NCI-H1694 treated with DMSO at 0.1 percent for 48 hours (cell line): ENCODE measurements at regions not wholly inside any gene's neighbourhood (a gene's known extent, or its start where the extent isn't known, plus 50 kb on each side); places are given as distances from the start of the nearest gene placed in this dataset.
"Not testable (repeated sequence)": the region's sequence is repeated elsewhere in the genome, so short reads cannot be mapped to it uniquely, and the experiment has no call there.

Experiments used
- DNase-seq: peaks from one replicate; lab custom pipeline; 2025; lab: John Stamatoyannopoulos, UW

GRCh38 chr12:131615326-131616042 lies 95.4 kb upstream of the SFSWAP start:
- DNase-seq: no peak

GRCh38 chr12:131616043-131616700 lies 94.7 kb upstream of the SFSWAP start:
- DNase-seq: no peak

- no peak for DNase-seq
These were observed 94.2 kb upstream of the SFSWAP start for GRCh38 chr12:131616738-131617137.

- DNase-seq: no peak
These were observed 93.7 kb upstream of the SFSWAP start for GRCh38 chr12:131617179-131617578.

- DNase-seq: no peak
These were observed 93.1 kb upstream of the SFSWAP start for GRCh38 chr12:131617596-131618302.

GRCh38 chr12:131618303-131618658 lies 92.6 kb upstream of the SFSWAP start:
- no peak for DNase-seq

GRCh38 chr12:131618701-131619100 lies 92.2 kb upstream of the SFSWAP start:
- no peak for DNase-seq

GRCh38 chr12:131619106-131619642 lies 91.7 kb upstream of the SFSWAP start:
- DNase-seq: no peak

GRCh38 chr12:131619736-131620506 lies 91.0 kb upstream of the SFSWAP start:
- DNase-seq: no peak

GRCh38 chr12:131620520-131620919 lies 90.4 kb upstream of the SFSWAP start:
- DNase-seq: no peak

GRCh38 chr12:131620946-131621681 lies 89.8 kb upstream of the SFSWAP start:
- DNase-seq: no peak

GRCh38 chr12:131621701-131622421 lies 89.0 kb upstream of the SFSWAP start:
- no peak for DNase-seq

- no peak for DNase-seq
These were observed 88.4 kb upstream of the SFSWAP start for GRCh38 chr12:131622422-131622955.

GRCh38 chr12:131623404-131624368 lies 87.2 kb upstream of the SFSWAP start:
- DNase-seq: not testable (repeated sequence)

- peak; percentile 7 for DNase-seq
These were observed 86.5 kb upstream of the SFSWAP start for GRCh38 chr12:131624369-131624739.

- DNase-seq: peak; percentile 4
These were observed 86.0 kb upstream of the SFSWAP start for GRCh38 chr12:131624756-131625501.

- DNase-seq: not testable (repeated sequence)
These were observed 84.7 kb upstream of the SFSWAP start for GRCh38 chr12:131625966-131626722.
